Cardiac muscle cell (in vitro differentiated cells and primary cell): ENCODE measurements at regions not wholly inside any gene's neighbourhood (a gene's known extent, or its start where the extent isn't known, plus 50 kb on each side); places are given as distances from the start of the nearest gene placed in this dataset.

Source experiments
- DNase-seq, 2 donors: peaks; one replicate each; pipeline versions ENCODE4 v3.0.0 to v3.0.0-alpha.2; 2010 to 2017; ENCODE audit warnings: low read depth in 1 of 2, low spot score in 1 of 2
- H3K27ac ChIP-seq: fragments of 200-600 bp; sonication (generic); 2 replicates; pipeline ENCODE4 v1.5.1; 2016
- H3K27me3 ChIP-seq: fragments of 200-600 bp; sonication (generic); 2 replicates; pipeline ENCODE4 v1.6.0; 2016; ENCODE audit warnings: control low read depth
- H3K36me3 ChIP-seq: fragments of 200-600 bp; sonication (generic); 2 replicates; pipeline ENCODE4 v1.5.1; 2016; ENCODE audit warnings: control low read depth
- H3K4me1 ChIP-seq: fragments of 200-600 bp; sonication (generic); 2 replicates; pipeline ENCODE4 v1.8.1; 2017; ENCODE audit warnings: low read depth, mild to moderate bottlenecking, mixed run types
- H3K4me3 ChIP-seq: fragments of 200-600 bp; sonication (generic); 2 replicates; pipeline ENCODE4 v1.5.1; 2016; ENCODE audit warnings: mild to moderate bottlenecking
- H3K9me3 ChIP-seq: fragments of 200-600 bp; sonication (generic); 2 replicates; pipeline ENCODE4 v1.5.1; 2017; ENCODE audit warnings: low read depth, mild to moderate bottlenecking, control low read depth
- CTCF ChIP-seq: IDR thresholded peaks from 2 replicates; pipeline ENCODE4 v1.5.1; 2012; ENCODE audit warnings: low read depth, mild to moderate bottlenecking, low read length

GRCh38 chr13:84912720-84913119 lies 886.5 kb downstream of the SLITRK6 start:
- DNase-seq = no peak
- Histone ChIP-seq H3K4me1 (no peaks in the 10 kb centered on the region), H3K36me3 (no peaks in the 10 kb centered on the region), H3K9me3 (no peaks in the 10 kb centered on the region), H3K27me3 (no peaks in the 10 kb centered on the region), H3K27ac (no peak overlapping the region), H3K4me3 (no peak overlapping the region)
- no peak for TF ChIP-seq CTCF

- no peak overlapping the region for H3K4me3 ChIP-seq
- H3K36me3 ChIP-seq = no peaks in the 10 kb centered on the region
- no peaks in the 10 kb centered on the region for H3K27me3 ChIP-seq
- DNase-seq = no peak
- no peaks in the 10 kb centered on the region for H3K9me3 ChIP-seq
- H3K4me1 ChIP-seq = no peaks in the 10 kb centered on the region
- no peak overlapping the region for H3K27ac ChIP-seq
- TF ChIP-seq CTCF = no peak
Measured at GRCh38 chr13:84910423-84910822, 888.8 kb downstream of the SLITRK6 start.

- Histone ChIP-seq H3K4me1 (no peaks in the 10 kb centered on the region), H3K4me3 (no peak overlapping the region), H3K9me3 (no peaks in the 10 kb centered on the region), H3K27me3 (no peaks in the 10 kb centered on the region), H3K36me3 (no peaks in the 10 kb centered on the region), H3K27ac (no peak overlapping the region)
- no peak for DNase-seq
- TF ChIP-seq CTCF = no peak
Measured at GRCh38 chr13:84903391-84903790, 895.8 kb downstream of the SLITRK6 start.

GRCh38 chr13:84902243-84902642 lies 897.0 kb downstream of the SLITRK6 start:
- no peak overlapping the region for H3K27ac ChIP-seq
- no peaks in the 10 kb centered on the region for H3K4me1 ChIP-seq
- no peak for DNase-seq
- TF ChIP-seq CTCF = no peak
- no peaks in the 10 kb centered on the region for H3K36me3 ChIP-seq
- H3K4me3 ChIP-seq = no peak overlapping the region
- H3K9me3 ChIP-seq = no peaks in the 10 kb centered on the region
- H3K27me3 ChIP-seq = no peaks in the 10 kb centered on the region

- Histone ChIP-seq H3K36me3 (no peaks in the 10 kb centered on the region), H3K27ac (no peak overlapping the region), H3K9me3 (no peaks in the 10 kb centered on the region), H3K4me1 (no peaks in the 10 kb centered on the region), H3K4me3 (no peak overlapping the region), H3K27me3 (no peaks in the 10 kb centered on the region)
- peak; percentile 51 to 76 for DNase-seq
- peak; percentile 51 for TF ChIP-seq CTCF
Measured at GRCh38 chr13:84896128-84896527, 903.1 kb downstream of the SLITRK6 start.

GRCh38 chr13:84894749-84895148 lies 904.5 kb downstream of the SLITRK6 start:
- DNase-seq = no peak
- Histone ChIP-seq H3K9me3 (no peaks in the 10 kb centered on the region), H3K36me3 (no peaks in the 10 kb centered on the region)

More at GRCh38 chr13:84894749-84895148, 904.5 kb downstream of the SLITRK6 start:
- H3K4me1 ChIP-seq = no peaks in the 10 kb centered on the region
- no peak overlapping the region for H3K27ac ChIP-seq
- H3K27me3 ChIP-seq = no peaks in the 10 kb centered on the region
- no peak for TF ChIP-seq CTCF
- H3K4me3 ChIP-seq = no peak overlapping the region
